Erythroblast (primary cell): ENCODE measurements at regions not wholly inside any gene's neighbourhood (a gene's known extent, or its start where the extent isn't known, plus 50 kb on each side); places are given as distances from the start of the nearest gene placed in this dataset.

Experiments used
- GATA1 ChIP-seq: IDR thresholded peaks from 2 replicates; pipeline ENCODE4 v1.6.1; 2011; ENCODE audit warnings: low read depth, mild to moderate bottlenecking, control low read depth, low read length, moderate library complexity
- POLR2A ChIP-seq: IDR thresholded peaks from 2 replicates; pipeline ENCODE4 v1.6.1; 2011; ENCODE audit warnings: mild to moderate bottlenecking, low read length

DNA sequence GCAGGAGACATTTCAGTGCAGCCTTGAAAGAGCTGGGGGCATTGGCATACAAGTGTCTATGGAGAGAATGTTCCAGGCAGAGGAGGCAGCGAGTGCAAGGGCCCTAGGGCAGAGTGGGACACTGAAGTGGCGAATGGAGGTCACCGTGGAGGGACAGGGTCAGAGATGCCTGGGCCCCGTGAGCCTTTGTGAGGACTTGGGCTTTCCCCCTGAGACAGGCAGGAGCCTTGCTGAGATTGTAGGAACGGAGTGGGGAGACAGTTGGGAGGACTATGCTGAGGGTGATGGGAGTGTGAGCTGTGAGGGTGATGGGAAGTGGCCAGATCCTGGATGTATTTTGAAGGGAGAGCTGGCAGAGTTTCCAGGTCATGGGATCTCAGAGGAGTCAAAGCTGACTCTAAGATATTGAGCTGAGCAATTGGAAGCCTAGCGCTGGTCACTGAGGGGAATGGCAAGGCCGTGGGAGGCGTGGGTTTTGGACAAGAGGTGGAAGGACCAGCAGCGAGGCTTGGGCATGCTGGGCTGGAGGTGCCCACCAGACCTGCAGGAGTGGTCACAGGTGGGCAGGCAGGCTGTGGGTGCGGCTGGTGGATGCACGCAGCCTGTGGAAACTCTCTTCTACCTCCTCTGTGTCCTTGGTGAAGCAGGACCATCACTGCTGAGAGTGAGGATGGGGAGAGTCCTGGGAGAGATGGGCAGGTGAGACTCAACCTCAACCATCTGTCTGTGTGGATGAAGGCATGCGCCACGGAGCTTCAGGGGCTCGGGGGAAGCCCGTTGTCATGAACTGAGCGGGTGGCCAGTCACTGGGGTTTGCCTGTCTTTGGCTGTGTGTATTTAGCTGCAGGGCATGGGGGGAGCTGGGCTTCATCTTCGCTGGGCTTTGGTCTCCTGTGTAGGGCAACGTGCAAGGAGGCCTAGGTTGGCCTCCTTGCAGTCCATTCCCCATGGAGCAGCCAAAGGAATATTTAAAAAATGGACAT, 241.2 kb upstream of the HS6ST1 start:
- TF ChIP-seq POLR2A (no peak), GATA1 (no peak)
